Caco-2 (cell line): ENCODE measurements at regions not wholly inside any gene's neighbourhood (a gene's known extent, or its start where the extent isn't known, plus 50 kb on each side); places are given as distances from the start of the nearest gene placed in this dataset.

Experiments used
- BruUV-seq: library from RNA; stranded (reverse); fragments of 400-500 nt; replicated peaks from 2 replicates; lab custom pipeline; 2021; lab: Mats Ljungman, UMichigan
- CTCF ChIA-PET: fragments of 300-600 bp; sonication (Branson Sonifier 250); formaldehyde crosslinking; loops from one replicate; lab custom pipeline; 2022; ENCODE audit warnings: antibody characterized with exemption; lab: Charles Lee
- POLR2A ChIA-PET: fragments of 300-600 bp; sonication (Branson Sonifier 250); formaldehyde crosslinking; loops from one replicate; lab custom pipeline; 2022; ENCODE audit warnings: antibody characterized with exemption; lab: Charles Lee
- DNase-seq, 2 experiments: peaks; one replicate each; pipeline versions ENCODE4 v3.0.0 to v3.0.0-alpha.2; 2020 to 2022
- H3K27me3 ChIP-seq: replicated peaks from 2 replicates; pipeline ENCODE4 v1.6.0; 2011; ENCODE audit warnings: low read length; ENCODE audit not compliant: control insufficient read depth, insufficient read depth
- H3K36me3 ChIP-seq: 2 replicates; pipeline ENCODE4 v1.5.1; 2011; ENCODE audit warnings: low read length; ENCODE audit not compliant: control insufficient read depth, insufficient read depth
- H3K4me1 ChIP-seq: fragments of 250-450 bp; sonication (Bioruptor Pico); 2 replicates; pipeline ENCODE4 v1.5.1; 2020; ENCODE audit warnings: mild to moderate bottlenecking
- H3K4me3 ChIP-seq: 2 replicates; pipeline ENCODE4 v1.5.1; 2011; ENCODE audit warnings: low read depth, mild to moderate bottlenecking, control low read depth, low read length
- H3K9me3 ChIP-seq: fragments of 250-450 bp; sonication (Bioruptor Pico); 2 replicates; pipeline ENCODE4 v1.5.1; 2020; ENCODE audit warnings: mild to moderate bottlenecking, moderate library complexity
- H3K27ac Mint-ChIP-seq: one replicate; pipeline ENCODE4 v1.8.0; 2022; ENCODE audit warnings: mixed read lengths; ENCODE audit not compliant: unreplicated experiment
- H3K27me3 Mint-ChIP-seq: one replicate; pipeline ENCODE4 v1.8.0; 2022; ENCODE audit warnings: mixed read lengths; ENCODE audit not compliant: insufficient read depth, unreplicated experiment
- H3K36me3 Mint-ChIP-seq: one replicate; pipeline ENCODE4 v1.8.0; 2022; ENCODE audit warnings: mild to moderate bottlenecking, mixed read lengths; ENCODE audit not compliant: insufficient read depth, unreplicated experiment
- H3K4me1 Mint-ChIP-seq: one replicate; pipeline ENCODE4 v1.8.0; 2022; ENCODE audit warnings: low read depth, mixed read lengths; ENCODE audit not compliant: unreplicated experiment
- H3K4me3 Mint-ChIP-seq: one replicate; pipeline ENCODE4 v1.8.0; 2022; ENCODE audit warnings: mild to moderate bottlenecking, moderate library complexity, mixed read lengths; ENCODE audit not compliant: unreplicated experiment
- H3K9me3 Mint-ChIP-seq: one replicate; pipeline ENCODE4 v1.8.0; 2022; ENCODE audit warnings: mixed read lengths; ENCODE audit not compliant: unreplicated experiment
- CTCF ChIP-seq, 2 experiments: fragments of 200-600 bp in 1 of 2; IDR thresholded peaks; 1 replicate in 1 of 2; 2 replicates in 1 of 2; pipeline versions ENCODE4 v1.5.1 to v1.8.0; 2011 to 2022; ENCODE audit warnings: antibody characterized with exemption in 1 of 2, control low read depth in 1 of 2, inconsistent platforms in 1 of 2, low read depth in 1 of 2, low read length in 1 of 2, mild to moderate bottlenecking in 1 of 2, moderate library complexity in 1 of 2; ENCODE audit not compliant: insufficient read depth in 1 of 2, severe bottlenecking in 1 of 2, unreplicated experiment in 1 of 2
- intact Hi-C: fragments of 100-400 bp; cut with micrococcal nuclease; formaldehyde crosslinking; loops from one replicate; pipeline ENCODE4 v1.10.0; 2022; ENCODE audit not compliant: unreplicated experiment

- CTCF ChIA-PET = no interaction called here
- H3K4me3 Mint-ChIP-seq = no peak overlapping the region
Measured at GRCh38 chr10:118516716-118517115, 78.7 kb downstream of the PRLHR start.

GRCh38 chr10:118513174-118513573 lies 82.3 kb downstream of the PRLHR start:
- H3K27me3 ChIP-seq = no peaks in the 10 kb centered on the region
- no peaks in the 10 kb centered on the region for H3K9me3 ChIP-seq
- no peak for TF ChIP-seq CTCF (IDR thresholded peaks at IDR 0.05; ENCODE audit: insufficient read depth in 1 of 2, low read depth in 1 of 2, low read length in 1 of 2, severe bottlenecking in 1 of 2, unreplicated experiment in 1 of 2)
- Mint-ChIP-seq H3K36me3 (no peaks in the 10 kb centered on the region), H3K27me3 (peaks cover 7% of the 10 kb centered on the region), H3K4me1 (no peaks in the 10 kb centered on the region), H3K4me3 (no peak overlapping the region), H3K27ac (no peak overlapping the region), H3K9me3 (no peaks in the 10 kb centered on the region)
- H3K4me1 ChIP-seq = no peaks in the 10 kb centered on the region
- DNase-seq = no peak
- H3K4me3 ChIP-seq = no peak overlapping the region
- ChIA-PET CTCF (interaction anchor here (0.5 kb wide), 1 partner anchor 57 kb away, joined by 3 read pairs; no protein-coding TSS in a partner anchor), POLR2A (no interaction called here)
- intact Hi-C loops = no loop called here
- H3K36me3 ChIP-seq = no peaks in the 10 kb centered on the region
- no TSS peak for BruUV-seq

More at GRCh38 chr10:118516716-118517115, 78.7 kb downstream of the PRLHR start:
- no peaks in the 10 kb centered on the region for H3K36me3 Mint-ChIP-seq
- POLR2A ChIA-PET = no interaction called here
- no peaks in the 10 kb centered on the region for H3K9me3 Mint-ChIP-seq
- intact Hi-C loops = no loop called here
- H3K36me3 ChIP-seq = no peaks in the 10 kb centered on the region
- no peaks in the 10 kb centered on the region for H3K9me3 ChIP-seq
- TF ChIP-seq CTCF (IDR thresholded peaks at IDR 0.05; ENCODE audit: insufficient read depth in 1 of 2, low read depth in 1 of 2, low read length in 1 of 2, severe bottlenecking in 1 of 2, unreplicated experiment in 1 of 2) = no peak
- no TSS peak for BruUV-seq
- H3K27me3 Mint-ChIP-seq = peaks cover 7% of the 10 kb centered on the region
- H3K4me3 ChIP-seq = no peak overlapping the region
- H3K4me1 ChIP-seq = no peaks in the 10 kb centered on the region
- no peak for DNase-seq
- no peak overlapping the region for H3K27ac Mint-ChIP-seq
- H3K27me3 ChIP-seq = no peaks in the 10 kb centered on the region
- H3K4me1 Mint-ChIP-seq = no peaks in the 10 kb centered on the region

GRCh38 chr10:118511711-118512110 lies 83.7 kb downstream of the PRLHR start:
- Histone ChIP-seq H3K4me1 (no peaks in the 10 kb centered on the region), H3K27me3 (no peaks in the 10 kb centered on the region), H3K9me3 (no peaks in the 10 kb centered on the region), H3K4me3 (no peak overlapping the region), H3K36me3 (no peaks in the 10 kb centered on the region)
- peaks cover 7% of the 10 kb centered on the region for H3K27me3 Mint-ChIP-seq
- no peaks in the 10 kb centered on the region for H3K36me3 Mint-ChIP-seq
- no peak for TF ChIP-seq CTCF (IDR thresholded peaks at IDR 0.05; ENCODE audit: insufficient read depth in 1 of 2, low read depth in 1 of 2, low read length in 1 of 2, severe bottlenecking in 1 of 2, unreplicated experiment in 1 of 2)
- DNase-seq = no peak
- CTCF ChIA-PET = no interaction called here
- POLR2A ChIA-PET = no interaction called here
- H3K9me3 Mint-ChIP-seq = no peaks in the 10 kb centered on the region
- no peak overlapping the region for H3K4me3 Mint-ChIP-seq
- intact Hi-C loops = no loop called here
- H3K4me1 Mint-ChIP-seq = no peaks in the 10 kb centered on the region
- H3K27ac Mint-ChIP-seq = no peak overlapping the region
- no TSS peak for BruUV-seq
